ENCODE measurements at regions not wholly inside any gene's neighbourhood (a gene's known extent, or its start where the extent isn't known, plus 50 kb on each side); places are given as distances from the start of the nearest gene placed in this dataset.

- H3K4me3 ChIP-seq (ENCODE audit: low read length), result no peak overlapping the region
- no peak for TF ChIP-seq CTCF (conservative IDR thresholded peaks at IDR 0.05; ENCODE audit: low read length)
- DNase-seq (ENCODE audit: low read depth), result no peak
Measured at GRCh38 chr3:5630406-5630805, 442.9 kb downstream of the EDEM1 start.

- TF ChIP-seq CTCF (conservative IDR thresholded peaks at IDR 0.05; ENCODE audit: low read length), result no peak
- H3K4me3 ChIP-seq (ENCODE audit: low read length), result no peak overlapping the region
- DNase-seq (ENCODE audit: low read depth), result no peak
Measured at GRCh38 chr3:5633960-5634359, 446.5 kb downstream of the EDEM1 start.

GRCh38 chr3:5634411-5634810 is 446.9 kb downstream of the EDEM1 start:
- no peak for DNase-seq (ENCODE audit: low read depth)
- no peak for TF ChIP-seq CTCF (conservative IDR thresholded peaks at IDR 0.05; ENCODE audit: low read length)

GRCh38 chr3:5635746-5636145 is 448.2 kb downstream of the EDEM1 start:
- DNase-seq (ENCODE audit: low read depth), result no peak
- TF ChIP-seq CTCF (conservative IDR thresholded peaks at IDR 0.05; ENCODE audit: low read length), result no peak
- H3K4me3 ChIP-seq (ENCODE audit: low read length), result no peak overlapping the region

More at GRCh38 chr3:5634411-5634810, 446.9 kb downstream of the EDEM1 start:
- H3K4me3 ChIP-seq (ENCODE audit: low read length), result no peak overlapping the region

- H3K4me3 ChIP-seq (ENCODE audit: low read length), result no peak overlapping the region
- no peak for DNase-seq (ENCODE audit: low read depth)
- no peak for TF ChIP-seq CTCF (conservative IDR thresholded peaks at IDR 0.05; ENCODE audit: low read length)
Measured at GRCh38 chr3:5638550-5638949, 451.0 kb downstream of the EDEM1 start.

GRCh38 chr3:5644773-5645670 is 457.5 kb downstream of the EDEM1 start:
- TF ChIP-seq CTCF (conservative IDR thresholded peaks at IDR 0.05; ENCODE audit: low read length), result no peak
- no peak for DNase-seq (ENCODE audit: low read depth)
- H3K4me3 ChIP-seq (ENCODE audit: low read length), result no peak overlapping the region

Data from AG10803 (cell line).